ENCODE measurements at regions not wholly inside any gene's neighbourhood (a gene's known extent, or its start where the extent isn't known, plus 50 kb on each side); places are given as distances from the start of the nearest gene placed in this dataset.

DNA sequence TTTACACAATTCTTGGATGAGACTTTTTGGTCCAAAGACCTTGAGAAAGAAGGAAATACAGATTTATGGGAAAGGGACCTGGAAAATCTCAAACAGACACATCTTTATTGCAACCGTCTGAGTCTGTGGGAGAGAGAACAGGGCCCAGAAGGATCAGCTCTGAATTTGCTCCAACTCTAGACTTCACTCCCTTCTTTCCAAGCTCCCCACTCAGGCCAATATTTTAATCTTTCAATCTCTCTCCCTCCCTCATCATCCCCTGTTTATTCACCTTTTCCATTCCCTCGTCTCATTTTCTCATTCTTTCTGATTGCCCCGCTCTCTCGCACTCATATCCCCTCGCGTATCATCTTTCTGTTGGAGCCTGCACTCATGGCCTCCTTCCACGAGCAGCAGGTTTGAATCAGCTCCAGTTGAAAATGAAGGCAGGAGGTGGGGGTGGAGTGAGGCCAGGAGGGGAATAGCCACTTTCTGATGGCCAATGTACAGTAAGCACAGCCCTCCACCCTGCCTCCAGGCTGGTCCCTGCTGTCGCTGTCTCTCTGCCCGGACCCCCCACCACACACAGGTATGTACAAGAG is 63.6 kb upstream of the BOC start:
- peak overlapping the region; percentile 63 for H3K4me2 ChIP-seq (ENCODE audit: control insufficient read depth, extremely low read depth, insufficient read depth, low read depth, low read length)

DNA sequence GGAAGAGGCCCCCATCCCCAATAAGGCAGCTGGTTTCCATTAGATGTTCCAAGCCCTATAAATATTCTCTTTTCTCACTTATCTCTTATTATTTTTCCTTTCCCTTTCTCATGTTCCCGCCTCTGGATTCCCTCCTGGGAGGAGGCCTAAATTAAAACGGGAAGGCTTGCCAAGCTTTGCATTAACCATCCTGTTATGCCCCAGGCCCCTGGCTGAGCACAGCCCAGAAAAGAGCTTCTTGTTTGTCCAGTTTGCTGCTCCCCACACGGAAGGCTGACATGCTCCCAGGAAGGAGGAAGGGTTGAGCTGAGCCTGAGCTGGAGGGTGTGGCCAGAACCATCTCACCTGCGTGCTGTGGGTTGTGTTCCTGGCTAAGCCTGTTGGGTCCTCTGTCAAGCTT is 63.1 kb upstream of the BOC start:
- Histone ChIP-seq H3K36me3 (ENCODE audit: control insufficient read depth in 2 of 2, extremely low read depth in 1 of 2, insufficient read depth in 2 of 2, low read length in 2 of 2) (no peaks in the 10 kb centered on the region), H3K27ac (ENCODE audit: control insufficient read depth, insufficient read depth, low read length) (no peak overlapping the region), H3K27me3 (ENCODE audit: control insufficient read depth, extremely low read depth, insufficient read depth, low read length) (no peaks in the 10 kb centered on the region), H4K20me1 (ENCODE audit: control insufficient read depth, extremely low read depth, insufficient read depth, low read length) (no peaks in the 10 kb centered on the region), H3K9me3 (ENCODE audit: control insufficient read depth, low read depth, low read length) (no peaks in the 10 kb centered on the region), H3K79me2 (ENCODE audit: control insufficient read depth, insufficient read depth, low read length) (no peaks in the 10 kb centered on the region), H2AFZ (ENCODE audit: control insufficient read depth, low read length) (peak overlapping the region; percentile 35), H3K9ac (ENCODE audit: control insufficient read depth, extremely low read depth, insufficient read depth, low read length) (no peak overlapping the region), H3K4me1 (ENCODE audit: control insufficient read depth, extremely low read depth, insufficient read depth, low read length) (peaks cover 18% of the 10 kb centered on the region), H3K4me3 (ENCODE audit: control insufficient read depth in 2 of 3, extremely low read depth in 1 of 3, insufficient read depth in 2 of 3, low read depth in 1 of 3, low read length in 3 of 3) (no peak overlapping the region), H3K9me1 (ENCODE audit: control insufficient read depth, extremely low read depth, insufficient read depth, low read length) (no peaks in the 10 kb centered on the region), H3K4me2 (ENCODE audit: control insufficient read depth, extremely low read depth, insufficient read depth, low read depth, low read length) (peak overlapping the region; percentile 63)
- dilution Hi-C loops (cut with MboI; ENCODE audit: extremely low pct_ligation_motif_present, low sequenced_read_pairs) = no loop called here
- DNase-seq (ENCODE audit: low read depth, low spot score) (no peak), FAIRE-seq (peak; percentile 90)
- TF ChIP-seq, protein P1, sequence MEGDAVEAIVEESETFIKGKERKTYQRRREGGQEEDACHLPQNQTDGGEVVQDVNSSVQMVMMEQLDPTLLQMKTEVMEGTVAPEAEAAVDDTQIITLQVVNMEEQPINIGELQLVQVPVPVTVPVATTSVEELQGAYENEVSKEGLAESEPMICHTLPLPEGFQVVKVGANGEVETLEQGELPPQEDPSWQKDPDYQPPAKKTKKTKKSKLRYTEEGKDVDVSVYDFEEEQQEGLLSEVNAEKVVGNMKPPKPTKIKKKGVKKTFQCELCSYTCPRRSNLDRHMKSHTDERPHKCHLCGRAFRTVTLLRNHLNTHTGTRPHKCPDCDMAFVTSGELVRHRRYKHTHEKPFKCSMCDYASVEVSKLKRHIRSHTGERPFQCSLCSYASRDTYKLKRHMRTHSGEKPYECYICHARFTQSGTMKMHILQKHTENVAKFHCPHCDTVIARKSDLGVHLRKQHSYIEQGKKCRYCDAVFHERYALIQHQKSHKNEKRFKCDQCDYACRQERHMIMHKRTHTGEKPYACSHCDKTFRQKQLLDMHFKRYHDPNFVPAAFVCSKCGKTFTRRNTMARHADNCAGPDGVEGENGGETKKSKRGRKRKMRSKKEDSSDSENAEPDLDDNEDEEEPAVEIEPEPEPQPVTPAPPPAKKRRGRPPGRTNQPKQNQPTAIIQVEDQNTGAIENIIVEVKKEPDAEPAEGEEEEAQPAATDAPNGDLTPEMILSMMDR (optimal IDR thresholded peaks at IDR 0.05 in 1 of 3, IDR thresholded peaks at IDR 0.05 in 1 of 3, conservative IDR thresholded peaks at IDR 0.05 in 1 of 3; ENCODE audit: extremely low read depth in 1 of 3, insufficient read depth in 2 of 3, low read length in 3 of 3) = no peak
- no peak for TF ChIP-seq EZH2 (IDR thresholded peaks at IDR 0.05; ENCODE audit: low read length)

More for the DNA sequence above, 63.6 kb upstream of the BOC start:
- Histone ChIP-seq H3K79me2 (ENCODE audit: control insufficient read depth, insufficient read depth, low read length) (no peaks in the 10 kb centered on the region), H3K27me3 (ENCODE audit: control insufficient read depth, extremely low read depth, insufficient read depth, low read length) (no peaks in the 10 kb centered on the region), H3K4me3 (ENCODE audit: control insufficient read depth in 2 of 3, extremely low read depth in 1 of 3, insufficient read depth in 2 of 3, low read depth in 1 of 3, low read length in 3 of 3) (no peak overlapping the region), H4K20me1 (ENCODE audit: control insufficient read depth, extremely low read depth, insufficient read depth, low read length) (no peaks in the 10 kb centered on the region), H3K4me1 (ENCODE audit: control insufficient read depth, extremely low read depth, insufficient read depth, low read length) (peaks cover 23% of the 10 kb centered on the region), H3K9me1 (ENCODE audit: control insufficient read depth, extremely low read depth, insufficient read depth, low read length) (no peaks in the 10 kb centered on the region), H3K9me3 (ENCODE audit: control insufficient read depth, low read depth, low read length) (no peaks in the 10 kb centered on the region), H3K9ac (ENCODE audit: control insufficient read depth, extremely low read depth, insufficient read depth, low read length) (no peak overlapping the region), H2AFZ (ENCODE audit: control insufficient read depth, low read length) (peak overlapping the region; percentile 35), H3K36me3 (ENCODE audit: control insufficient read depth in 2 of 2, extremely low read depth in 1 of 2, insufficient read depth in 2 of 2, low read length in 2 of 2) (no peaks in the 10 kb centered on the region), H3K27ac (ENCODE audit: control insufficient read depth, insufficient read depth, low read length) (no peak overlapping the region)
- dilution Hi-C loops (cut with MboI; ENCODE audit: extremely low pct_ligation_motif_present, low sequenced_read_pairs) = no loop called here
- no peak for TF ChIP-seq EZH2 (IDR thresholded peaks at IDR 0.05; ENCODE audit: low read length)
- TF ChIP-seq, protein P1 (optimal IDR thresholded peaks at IDR 0.05 in 1 of 3, IDR thresholded peaks at IDR 0.05 in 1 of 3, conservative IDR thresholded peaks at IDR 0.05 in 1 of 3; ENCODE audit: extremely low read depth in 1 of 3, insufficient read depth in 2 of 3, low read length in 3 of 3) = no peak
- no peak for FAIRE-seq
- DNase-seq (ENCODE audit: low read depth, low spot score) = no peak
